ENCODE measurements at regions not wholly inside any gene's neighbourhood (a gene's known extent, or its start where the extent isn't known, plus 50 kb on each side); places are given as distances from the start of the nearest gene placed in this dataset.

- DNase-seq (ENCODE audit: low spot score) = no peak
- no peak overlapping the region for H3K4me3 Mint-ChIP-seq (ENCODE audit: unreplicated experiment)
- H3K36me3 Mint-ChIP-seq (ENCODE audit: low read depth, unreplicated experiment) = no peaks in the 10 kb centered on the region
- H3K4me1 Mint-ChIP-seq (ENCODE audit: unreplicated experiment) = peaks cover 7% of the 10 kb centered on the region
- H3K27me3 Mint-ChIP-seq (ENCODE audit: unreplicated experiment) = no peaks in the 10 kb centered on the region
- H3K9me3 Mint-ChIP-seq (ENCODE audit: unreplicated experiment) = no peaks in the 10 kb centered on the region
- no peak for TF ChIP-seq CTCF (IDR thresholded peaks at IDR 0.05; ENCODE audit: unreplicated experiment)
- no peak overlapping the region for H3K27ac Mint-ChIP-seq (ENCODE audit: unreplicated experiment)
These were observed 1941.1 kb downstream of the PCDH7 start for GRCh38 chr4:32661229-32661628.

GRCh38 chr4:32662803-32663202 lies 1942.6 kb downstream of the PCDH7 start:
- H3K27me3 Mint-ChIP-seq (ENCODE audit: unreplicated experiment) = no peaks in the 10 kb centered on the region
- H3K36me3 Mint-ChIP-seq (ENCODE audit: low read depth, unreplicated experiment) = no peaks in the 10 kb centered on the region
- H3K4me3 Mint-ChIP-seq (ENCODE audit: unreplicated experiment) = no peak overlapping the region
- H3K27ac Mint-ChIP-seq (ENCODE audit: unreplicated experiment) = no peak overlapping the region
- no peaks in the 10 kb centered on the region for H3K9me3 Mint-ChIP-seq (ENCODE audit: unreplicated experiment)
- peaks cover 3% of the 10 kb centered on the region for H3K4me1 Mint-ChIP-seq (ENCODE audit: unreplicated experiment)
- DNase-seq (ENCODE audit: low spot score) = no peak
- TF ChIP-seq CTCF (IDR thresholded peaks at IDR 0.05; ENCODE audit: unreplicated experiment) = no peak

GRCh38 chr4:32672359-32672758 lies 1952.2 kb downstream of the PCDH7 start:
- Mint-ChIP-seq H3K4me3 (ENCODE audit: unreplicated experiment) (no peak overlapping the region), H3K27me3 (ENCODE audit: unreplicated experiment) (peaks cover 2% of the 10 kb centered on the region), H3K27ac (ENCODE audit: unreplicated experiment) (no peak overlapping the region), H3K9me3 (ENCODE audit: unreplicated experiment) (no peaks in the 10 kb centered on the region), H3K4me1 (ENCODE audit: unreplicated experiment) (no peaks in the 10 kb centered on the region), H3K36me3 (ENCODE audit: low read depth, unreplicated experiment) (no peaks in the 10 kb centered on the region)
- no peak for DNase-seq (ENCODE audit: low spot score)
- TF ChIP-seq CTCF (IDR thresholded peaks at IDR 0.05; ENCODE audit: unreplicated experiment) = no peak

GRCh38 chr4:32680946-32681345 lies 1960.8 kb downstream of the PCDH7 start:
- no peaks in the 10 kb centered on the region for H3K27me3 Mint-ChIP-seq (ENCODE audit: unreplicated experiment)
- no peak for DNase-seq (ENCODE audit: low spot score)

GRCh38 chr4:32684160-32684559 lies 1964.0 kb downstream of the PCDH7 start:
- H3K9me3 Mint-ChIP-seq (ENCODE audit: unreplicated experiment) = no peaks in the 10 kb centered on the region
- no peaks in the 10 kb centered on the region for H3K4me1 Mint-ChIP-seq (ENCODE audit: unreplicated experiment)
- no peak for TF ChIP-seq CTCF (IDR thresholded peaks at IDR 0.05; ENCODE audit: unreplicated experiment)
- no peaks in the 10 kb centered on the region for H3K36me3 Mint-ChIP-seq (ENCODE audit: low read depth, unreplicated experiment)
- no peak overlapping the region for H3K4me3 Mint-ChIP-seq (ENCODE audit: unreplicated experiment)
- no peak overlapping the region for H3K27ac Mint-ChIP-seq (ENCODE audit: unreplicated experiment)
- no peaks in the 10 kb centered on the region for H3K27me3 Mint-ChIP-seq (ENCODE audit: unreplicated experiment)
- no peak for DNase-seq (ENCODE audit: low spot score)

More at GRCh38 chr4:32680946-32681345, 1960.8 kb downstream of the PCDH7 start:
- Mint-ChIP-seq H3K4me1 (ENCODE audit: unreplicated experiment) (no peaks in the 10 kb centered on the region), H3K36me3 (ENCODE audit: low read depth, unreplicated experiment) (no peaks in the 10 kb centered on the region), H3K27ac (ENCODE audit: unreplicated experiment) (no peak overlapping the region), H3K4me3 (ENCODE audit: unreplicated experiment) (no peak overlapping the region), H3K9me3 (ENCODE audit: unreplicated experiment) (no peaks in the 10 kb centered on the region)
- no peak for TF ChIP-seq CTCF (IDR thresholded peaks at IDR 0.05; ENCODE audit: unreplicated experiment)

Data from endothelial cell (in vitro differentiated cells).